GM18867 (cell line): ENCODE measurements at regions not wholly inside any gene's neighbourhood (a gene's known extent, or its start where the extent isn't known, plus 50 kb on each side); places are given as distances from the start of the nearest gene placed in this dataset.

Experiments used
- ATAC-seq: cut with Tn5 transposase; IDR thresholded peaks from one replicate; pipeline ENCODE4 v1.9.1; 2021; ENCODE audit warnings: mild to moderate bottlenecking, moderate library complexity; ENCODE audit not compliant: unreplicated experiment

GRCh38 chr6:153790876-153791473 is 248.1 kb upstream of the OPRM1 start:
- ATAC-seq = no peak

DNA sequence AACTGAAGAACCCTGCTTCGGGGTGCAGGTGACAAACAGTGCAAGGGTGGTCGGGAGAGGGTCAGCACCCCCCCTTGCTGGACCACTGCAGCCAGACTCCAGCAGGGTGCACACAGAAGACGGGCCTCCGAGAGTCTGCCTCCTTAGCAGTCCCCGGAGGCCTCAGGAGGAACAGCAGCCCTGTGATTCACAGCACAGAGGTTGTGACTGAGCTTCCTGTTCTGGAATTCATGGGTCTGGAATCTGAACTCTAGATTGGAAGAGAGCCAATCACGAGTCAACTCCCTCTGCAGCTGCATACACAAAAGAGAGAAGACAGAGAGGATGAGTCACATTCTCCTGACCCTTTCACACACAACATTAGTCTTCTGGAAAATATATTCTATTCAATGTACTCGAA is 249.0 kb upstream of the OPRM1 start:
- no peak for ATAC-seq

DNA sequence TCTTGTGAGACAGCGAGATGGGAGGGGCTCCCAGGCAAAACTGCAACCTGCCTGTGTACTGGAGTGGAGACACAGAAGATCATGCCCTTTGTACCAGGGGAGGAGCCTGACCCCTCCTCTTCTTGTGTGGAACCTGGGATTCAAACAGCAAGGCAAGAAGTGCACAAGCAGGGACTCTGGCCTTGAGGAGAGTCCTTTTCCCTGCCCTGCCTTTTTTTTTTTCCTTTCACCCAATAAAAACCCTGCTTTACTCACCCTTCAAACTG is 251.8 kb upstream of the OPRM1 start:
- ATAC-seq = no peak

DNA sequence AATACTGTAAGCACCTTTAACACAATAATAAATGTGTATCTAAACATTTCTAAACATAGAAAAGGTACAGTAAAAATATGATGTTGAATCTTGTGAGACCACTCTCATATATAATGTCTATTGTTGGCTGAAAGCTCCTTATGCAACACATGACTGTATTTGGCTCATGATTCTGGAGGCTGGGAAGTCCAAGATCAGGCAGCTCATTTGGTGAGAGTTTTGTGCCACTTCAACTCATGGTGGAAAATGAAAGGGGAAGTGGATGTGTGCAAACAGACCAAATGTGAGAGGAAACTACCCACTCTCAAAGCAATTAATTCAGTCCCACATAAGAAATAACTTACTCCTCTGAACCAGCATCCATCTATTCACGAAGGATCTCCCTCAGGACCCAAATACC is 257.7 kb upstream of the OPRM1 start:
- no peak for ATAC-seq

DNA sequence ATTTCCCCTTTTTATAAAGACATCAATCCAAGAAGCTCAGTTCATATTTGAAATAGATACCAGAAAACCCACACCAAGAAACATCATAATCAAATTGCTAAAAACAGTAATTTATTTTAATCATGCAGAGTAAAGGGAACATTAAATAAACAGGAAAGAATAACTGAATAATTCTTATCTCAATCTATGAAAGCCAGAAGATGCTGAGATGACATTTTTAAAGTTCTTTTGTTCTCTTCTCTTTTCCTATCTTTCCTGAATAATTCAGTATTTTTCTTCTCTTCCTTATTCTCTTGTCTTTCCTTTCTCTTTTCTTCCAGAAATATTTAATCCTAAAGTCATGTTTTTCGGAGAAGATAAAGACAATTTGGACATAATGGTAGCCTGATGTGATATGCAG is 259.0 kb upstream of the OPRM1 start:
- ATAC-seq = no peak

DNA sequence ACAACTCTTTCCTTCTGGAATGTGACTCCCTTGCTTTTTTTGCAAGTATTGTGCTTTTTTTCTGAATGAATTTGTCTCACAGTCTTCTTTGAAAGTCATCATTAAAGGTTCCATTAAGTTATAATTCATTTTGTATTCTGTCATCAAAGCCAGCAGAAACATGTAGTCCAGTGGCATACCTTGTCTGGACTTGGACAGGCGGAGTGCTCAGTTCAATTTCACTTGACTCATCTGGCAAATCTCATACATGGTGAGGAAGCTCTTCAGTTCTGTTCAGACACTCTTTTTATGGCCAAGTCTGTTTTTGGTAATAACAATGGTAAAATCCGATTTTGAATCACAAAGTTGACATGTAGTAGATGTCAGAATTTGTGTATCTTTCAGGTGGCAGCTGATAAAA is 260.8 kb upstream of the OPRM1 start:
- no peak for ATAC-seq

DNA sequence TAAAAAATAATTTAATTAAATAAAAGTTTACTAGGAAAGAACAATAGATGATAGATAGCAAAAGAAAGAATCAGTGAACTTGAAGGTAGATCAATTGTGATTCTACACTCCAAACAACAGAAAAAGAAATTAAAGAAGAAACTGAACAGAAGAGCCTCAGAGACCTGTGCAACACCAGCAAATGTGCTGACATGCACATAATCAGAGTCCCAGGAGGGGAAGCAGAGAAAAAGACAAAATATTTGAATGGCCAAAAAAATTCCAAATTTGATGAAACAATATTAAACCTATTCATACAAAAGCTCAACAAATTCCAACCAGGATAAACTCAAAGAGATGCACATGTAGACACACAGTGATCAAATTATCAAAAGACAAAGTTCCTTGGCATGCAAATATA is 267.5 kb upstream of the OPRM1 start:
- ATAC-seq = no peak

GRCh38 chr6:153767127-153767526 is 271.9 kb upstream of the OPRM1 start:
- ATAC-seq = no peak

- no peak for ATAC-seq
These were observed 280.5 kb upstream of the OPRM1 start for GRCh38 chr6:153758516-153758915.

- ATAC-seq = no peak
These were observed 303.3 kb upstream of the OPRM1 start for GRCh38 chr6:153735761-153736160.

GRCh38 chr6:153729189-153729588 is 309.9 kb upstream of the OPRM1 start:
- ATAC-seq = no peak

DNA sequence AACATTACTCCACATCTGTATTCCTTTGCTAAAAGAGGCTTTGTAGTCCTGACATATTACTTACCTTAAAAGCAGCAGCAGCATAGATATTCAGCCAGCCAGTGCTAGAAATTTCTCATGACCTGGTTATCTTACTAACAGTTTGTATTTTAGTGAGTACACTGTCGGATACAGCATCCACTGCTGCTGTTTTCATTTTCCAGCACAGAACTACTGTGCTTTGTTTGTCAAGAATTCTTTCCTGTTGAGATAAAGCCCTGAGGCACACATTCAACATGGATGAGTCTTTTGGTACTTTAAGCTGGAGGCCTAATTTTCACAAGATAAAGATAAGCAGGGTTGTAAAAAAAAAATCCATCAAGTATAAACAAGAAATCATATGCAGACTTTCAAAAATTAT is 311.2 kb upstream of the OPRM1 start:
- ATAC-seq = no peak

DNA sequence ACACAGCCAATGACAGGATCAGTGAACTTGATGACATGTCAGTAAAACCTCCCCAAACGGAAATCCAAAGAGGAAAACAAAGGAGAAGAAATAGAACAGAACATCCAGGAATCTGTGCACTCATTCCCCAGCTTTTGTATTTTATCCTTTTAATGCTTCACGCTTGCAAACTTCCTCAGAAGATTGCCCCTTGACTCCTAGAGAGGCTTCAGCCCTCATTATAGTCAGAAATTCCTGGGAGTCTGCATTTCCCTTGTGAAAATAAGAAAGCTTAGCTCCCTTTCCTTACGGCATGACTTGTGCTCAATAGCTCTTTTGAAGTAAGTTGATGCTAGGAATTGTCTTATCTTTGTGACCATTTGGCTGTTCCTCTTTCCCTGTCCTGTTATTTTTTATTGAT is 313.6 kb upstream of the OPRM1 start:
- no peak for ATAC-seq

GRCh38 chr6:153720732-153721131 is 318.3 kb upstream of the OPRM1 start:
- no peak for ATAC-seq

GRCh38 chr6:153705429-153705828 is 333.6 kb upstream of the OPRM1 start:
- ATAC-seq = no peak

DNA sequence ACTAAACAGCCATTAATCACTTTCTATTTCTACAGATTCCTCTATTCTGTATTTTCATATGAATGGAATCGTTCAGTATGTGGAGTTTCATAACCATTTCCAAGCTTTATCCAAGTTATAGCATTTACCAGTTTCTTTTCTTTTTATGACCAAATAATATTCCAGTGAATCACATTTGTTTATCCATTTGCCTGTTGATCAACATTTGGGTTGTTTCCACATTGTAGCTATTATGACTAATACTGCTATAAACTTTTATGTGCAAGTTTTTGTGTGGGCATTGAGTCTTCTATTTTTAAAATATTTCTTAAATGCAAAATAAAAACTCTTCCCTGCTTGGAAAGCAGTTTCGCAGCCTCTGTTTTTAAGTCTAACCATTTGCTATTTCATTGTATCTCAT is 336.4 kb upstream of the OPRM1 start:
- no peak for ATAC-seq

GRCh38 chr6:153698637-153699036 is 340.4 kb upstream of the OPRM1 start:
- ATAC-seq = no peak

DNA sequence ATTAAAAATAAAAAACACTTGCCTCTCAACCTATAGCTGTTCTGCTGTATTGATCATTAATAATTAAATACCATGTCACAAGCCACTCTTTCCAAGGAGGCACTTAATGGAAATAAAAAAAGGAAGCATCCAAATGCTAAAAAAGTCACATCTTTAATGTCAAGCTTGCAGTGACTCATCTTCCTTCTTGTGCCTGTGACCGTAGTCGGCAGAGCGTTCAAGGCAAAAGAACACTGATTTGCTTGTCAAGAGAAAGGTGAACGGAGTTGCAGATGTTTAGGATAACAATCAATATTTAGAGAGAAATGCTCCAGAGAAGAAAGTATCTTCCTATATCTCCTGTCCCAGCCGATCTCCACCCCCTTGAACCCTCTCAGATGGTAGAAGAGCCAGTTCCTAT is 341.0 kb upstream of the OPRM1 start:
- ATAC-seq = no peak

GRCh38 chr6:153677522-153677921 is 361.5 kb upstream of the OPRM1 start:
- no peak for ATAC-seq

GRCh38 chr6:153673750-153674149 is 365.3 kb upstream of the OPRM1 start:
- ATAC-seq = no peak

DNA sequence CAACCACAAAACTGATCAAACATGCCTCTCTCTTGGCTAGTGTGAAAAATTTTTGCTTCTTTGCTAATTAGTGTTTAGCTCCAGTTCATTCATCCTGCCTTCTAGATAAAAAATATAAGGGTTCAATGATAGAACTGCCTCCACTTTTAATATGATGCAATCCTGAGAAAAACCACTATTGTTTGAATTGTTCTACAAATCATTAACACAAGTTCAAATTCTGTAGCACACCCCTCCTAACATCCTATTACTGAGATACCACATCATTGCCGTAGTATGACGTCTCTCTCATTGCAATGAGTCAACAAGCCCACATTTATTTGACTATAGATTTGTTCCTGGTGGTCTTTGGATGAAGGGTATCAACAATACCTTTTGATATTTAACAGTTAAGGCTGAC is 365.8 kb upstream of the OPRM1 start:
- ATAC-seq = no peak

- no peak for ATAC-seq
These were observed 368.5 kb upstream of the OPRM1 start for GRCh38 chr6:153670403-153671026.

GRCh38 chr6:153668758-153669157 is 370.3 kb upstream of the OPRM1 start:
- ATAC-seq = no peak
